Endodermal cell (in vitro differentiated cells): ENCODE measurements at regions not wholly inside any gene's neighbourhood (a gene's known extent, or its start where the extent isn't known, plus 50 kb on each side); places are given as distances from the start of the nearest gene placed in this dataset.

Experiments
- DNase-seq: peaks from one replicate; pipeline ENCODE4 v3.0.0-alpha.2; 2017
- H3K27ac ChIP-seq: 2 replicates; pipeline ENCODE4 v1.5.1; 2013; ENCODE audit warnings: mild to moderate bottlenecking, low read depth, low read length, moderate library complexity
- H3K27me3 ChIP-seq: 2 replicates; pipeline ENCODE4 v1.6.1; 2013; ENCODE audit warnings: mild to moderate bottlenecking, low read length, moderate library complexity; ENCODE audit not compliant: insufficient read depth, control insufficient read depth, poor library complexity, severe bottlenecking
- H3K36me3 ChIP-seq: 2 replicates; pipeline ENCODE4 v1.7.0; 2013; ENCODE audit warnings: mild to moderate bottlenecking, low read length, moderate library complexity; ENCODE audit not compliant: control insufficient read depth, insufficient read depth
- H3K4me1 ChIP-seq: one replicate; pipeline ENCODE4 v1.7.0; 2013; ENCODE audit warnings: low read length; ENCODE audit not compliant: control insufficient read depth, insufficient read depth
- H3K4me3 ChIP-seq: 2 replicates; pipeline ENCODE4 v1.5.1; 2013; ENCODE audit warnings: mild to moderate bottlenecking, low read length, moderate library complexity
- H3K9ac ChIP-seq: 2 replicates; pipeline ENCODE4 v1.6.1; 2013; ENCODE audit warnings: mild to moderate bottlenecking, low read length, moderate library complexity; ENCODE audit not compliant: poor library complexity, severe bottlenecking; ENCODE audit errors: extremely low read depth
- H3K9me3 ChIP-seq: 2 replicates; pipeline ENCODE4 v1.6.1; 2013; ENCODE audit warnings: mild to moderate bottlenecking, low read length, moderate library complexity; ENCODE audit not compliant: control insufficient read depth
- H3K27ac Mint-ChIP-seq: 2 replicates; pipeline ENCODE4 v1.8.0; 2020; ENCODE audit warnings: mixed read lengths
- H3K27me3 Mint-ChIP-seq: 2 replicates; pipeline ENCODE4 v1.8.0; 2021; ENCODE audit warnings: mild to moderate bottlenecking, mixed read lengths; ENCODE audit not compliant: insufficient read depth
- H3K36me3 Mint-ChIP-seq: 2 replicates; pipeline ENCODE4 v1.8.0; 2020; ENCODE audit warnings: low read depth, mixed read lengths
- H3K4me1 Mint-ChIP-seq: 2 replicates; pipeline ENCODE4 v1.8.0; 2020; ENCODE audit warnings: mixed read lengths
- H3K4me3 Mint-ChIP-seq: 2 replicates; pipeline ENCODE4 v1.8.0; 2020; ENCODE audit warnings: mild to moderate bottlenecking, moderate library complexity, mixed read lengths
- H3K9me3 Mint-ChIP-seq: 2 replicates; pipeline ENCODE4 v1.8.0; 2020; ENCODE audit warnings: mild to moderate bottlenecking, mixed read lengths
- WGBS, 2 experiments: methylation state at CpG; one replicate each; pipeline versions ENCODE4 v1.1.5 to v1.1.7; 2013; ENCODE audit warnings: missing lambda C conversion rate in 2 of 2, mixed read lengths in 1 of 2; ENCODE audit not compliant: insufficient coverage in 1 of 2, insufficient read length in 1 of 2; 5-methylcytosine and 5-hydroxymethylcytosine counted together
- TF ChIP-seq, protein P1 (sequence below): fragments of 200-600 bp; sonication (generic); conservative IDR thresholded peaks from 2 replicates; pipeline ENCODE4 v1.5.0; 2021; ENCODE audit warnings: antibody characterized with exemption, mild to moderate bottlenecking

DNA sequence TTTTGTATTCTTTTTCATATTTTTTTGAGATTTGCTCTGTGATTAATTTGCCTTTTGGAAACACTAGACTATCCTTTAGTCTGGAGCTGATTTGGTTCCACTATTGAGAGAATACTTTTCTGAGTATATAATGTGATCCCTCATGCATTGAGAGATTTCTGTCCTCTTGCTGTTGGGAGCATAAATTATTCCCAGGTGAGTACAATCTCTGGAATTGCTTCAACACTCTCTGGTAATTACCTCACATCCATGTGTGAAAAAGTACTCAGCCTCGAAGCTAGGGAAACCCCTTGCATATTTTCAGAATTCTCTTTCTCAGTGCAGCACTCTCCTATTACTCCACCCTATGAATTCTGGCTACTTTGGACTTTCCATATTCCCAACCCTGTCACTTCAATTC lies 550.0 kb downstream of the RAPGEF2 start:
- H3K4me3 ChIP-seq, result no peak overlapping the region
- H3K27me3 ChIP-seq, result no peaks in the 10 kb centered on the region
- TF ChIP-seq, protein P1, sequence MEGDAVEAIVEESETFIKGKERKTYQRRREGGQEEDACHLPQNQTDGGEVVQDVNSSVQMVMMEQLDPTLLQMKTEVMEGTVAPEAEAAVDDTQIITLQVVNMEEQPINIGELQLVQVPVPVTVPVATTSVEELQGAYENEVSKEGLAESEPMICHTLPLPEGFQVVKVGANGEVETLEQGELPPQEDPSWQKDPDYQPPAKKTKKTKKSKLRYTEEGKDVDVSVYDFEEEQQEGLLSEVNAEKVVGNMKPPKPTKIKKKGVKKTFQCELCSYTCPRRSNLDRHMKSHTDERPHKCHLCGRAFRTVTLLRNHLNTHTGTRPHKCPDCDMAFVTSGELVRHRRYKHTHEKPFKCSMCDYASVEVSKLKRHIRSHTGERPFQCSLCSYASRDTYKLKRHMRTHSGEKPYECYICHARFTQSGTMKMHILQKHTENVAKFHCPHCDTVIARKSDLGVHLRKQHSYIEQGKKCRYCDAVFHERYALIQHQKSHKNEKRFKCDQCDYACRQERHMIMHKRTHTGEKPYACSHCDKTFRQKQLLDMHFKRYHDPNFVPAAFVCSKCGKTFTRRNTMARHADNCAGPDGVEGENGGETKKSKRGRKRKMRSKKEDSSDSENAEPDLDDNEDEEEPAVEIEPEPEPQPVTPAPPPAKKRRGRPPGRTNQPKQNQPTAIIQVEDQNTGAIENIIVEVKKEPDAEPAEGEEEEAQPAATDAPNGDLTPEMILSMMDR, result no peak
- H3K27ac Mint-ChIP-seq, result no peak overlapping the region
- DNase-seq, result no peak
- no peaks in the 10 kb centered on the region for H3K36me3 Mint-ChIP-seq
- no peaks in the 10 kb centered on the region for H3K4me1 ChIP-seq
- 78 to 100% methylated on average over 1 of the region's 1 CpG for WGBS, 2 experiments
- no peak overlapping the region for H3K27ac ChIP-seq
- no peak overlapping the region for H3K4me3 Mint-ChIP-seq
- no peak overlapping the region for H3K9ac ChIP-seq
- H3K27me3 Mint-ChIP-seq, result no peaks in the 10 kb centered on the region
- H3K36me3 ChIP-seq, result no peaks in the 10 kb centered on the region
- H3K9me3 ChIP-seq, result no peaks in the 10 kb centered on the region
- H3K4me1 Mint-ChIP-seq, result no peaks in the 10 kb centered on the region
- H3K9me3 Mint-ChIP-seq, result peaks cover 2% of the 10 kb centered on the region

DNA sequence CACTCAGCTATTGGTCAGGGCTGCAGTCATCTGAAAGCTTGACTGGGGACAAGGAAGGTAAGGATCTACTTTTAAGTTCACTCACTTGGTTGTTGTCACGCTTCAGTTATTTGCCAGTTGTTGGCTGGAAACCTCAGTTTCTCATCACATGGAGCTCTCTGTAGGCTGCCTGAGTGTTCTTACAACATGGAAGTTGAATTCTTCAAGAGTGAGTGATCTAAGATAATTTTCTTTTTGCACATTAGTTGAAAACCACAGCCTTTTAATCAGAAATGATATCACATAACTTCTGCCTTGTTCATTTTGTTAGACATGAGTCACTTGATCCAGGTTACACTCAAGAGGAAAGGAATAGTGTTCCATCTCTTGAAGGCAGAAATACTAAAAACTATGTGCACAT lies 552.7 kb downstream of the RAPGEF2 start:
- Histone ChIP-seq H3K27ac (no peak overlapping the region), H3K4me1 (no peaks in the 10 kb centered on the region), H3K27me3 (no peaks in the 10 kb centered on the region), H3K9ac (no peak overlapping the region), H3K4me3 (no peak overlapping the region), H3K36me3 (no peaks in the 10 kb centered on the region), H3K9me3 (peaks cover 2% of the 10 kb centered on the region)
- no peaks in the 10 kb centered on the region for H3K36me3 Mint-ChIP-seq
- WGBS, 2 experiments, result 41 to 67% methylated on average over 1 of the region's 1 CpG
- peaks cover 2% of the 10 kb centered on the region for H3K9me3 Mint-ChIP-seq
- no peaks in the 10 kb centered on the region for H3K4me1 Mint-ChIP-seq
- H3K27ac Mint-ChIP-seq, result no peak overlapping the region
- DNase-seq, result no peak
- no peaks in the 10 kb centered on the region for H3K27me3 Mint-ChIP-seq
- no peak overlapping the region for H3K4me3 Mint-ChIP-seq
- TF ChIP-seq, protein P1, result no peak

DNA sequence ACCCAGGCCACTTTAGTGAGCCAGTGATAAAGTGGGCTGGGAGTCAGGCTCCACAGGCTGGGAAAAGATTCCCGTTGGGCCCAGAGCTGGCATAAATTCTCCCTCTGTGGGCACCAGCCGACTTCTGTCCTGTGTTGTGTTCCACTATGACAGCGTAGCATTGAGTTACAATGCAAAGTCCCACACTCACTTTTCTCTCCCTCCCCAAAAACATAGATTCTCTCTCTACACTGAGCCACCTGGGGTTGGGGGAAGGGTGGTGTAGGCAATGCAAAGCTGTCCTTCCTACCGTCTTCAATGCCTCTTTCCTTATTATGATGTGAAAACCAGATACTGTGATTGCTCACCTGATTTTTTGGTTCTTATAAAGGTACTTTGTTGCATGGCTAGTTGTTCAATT lies 566.2 kb downstream of the RAPGEF2 start:
- H3K27me3 Mint-ChIP-seq, result peaks cover 2% of the 10 kb centered on the region
- 93 to 100% methylated on average over 2 to 4 of the region's 4 CpGs for WGBS, 2 experiments
- Histone ChIP-seq H3K9me3 (peaks cover 6% of the 10 kb centered on the region), H3K36me3 (no peaks in the 10 kb centered on the region), H3K4me1 (no peaks in the 10 kb centered on the region), H3K27me3 (no peaks in the 10 kb centered on the region), H3K9ac (no peak overlapping the region), H3K27ac (no peak overlapping the region), H3K4me3 (no peak overlapping the region)
- DNase-seq, result no peak
- no peak overlapping the region for H3K4me3 Mint-ChIP-seq
- no peaks in the 10 kb centered on the region for H3K36me3 Mint-ChIP-seq
- H3K4me1 Mint-ChIP-seq, result no peaks in the 10 kb centered on the region
- TF ChIP-seq, protein P1, result no peak
- H3K27ac Mint-ChIP-seq, result no peak overlapping the region
- peaks cover 6% of the 10 kb centered on the region for H3K9me3 Mint-ChIP-seq
